ENCODE measurements at regions not wholly inside any gene's neighbourhood (a gene's known extent, or its start where the extent isn't known, plus 50 kb on each side); places are given as distances from the start of the nearest gene placed in this dataset.

GRCh38 chr20:57974863-57975262 is 253.6 kb downstream of the ANKRD60 start:
- TF ChIP-seq CTCF (IDR thresholded peaks at IDR 0.05) (no peak), POLR2A (IDR thresholded peaks at IDR 0.05) (no peak), POLR2AphosphoS5 (IDR thresholded peaks at IDR 0.05) (no peak)
